Hypothalamus (tissue), 51 donors: ENCODE measurements at regions not wholly inside any gene's neighbourhood (a gene's known extent, or its start where the extent isn't known, plus 50 kb on each side); places are given as distances from the start of the nearest gene placed in this dataset.
"Not testable (repeated sequence)": the region's sequence is repeated elsewhere in the genome, so short reads cannot be mapped to it uniquely, and the experiment has no call there.

ENCODE experiments used
- DNase-seq, 51 donors: peaks; one replicate each; lab custom pipeline; 2025; lab: John Stamatoyannopoulos, UW

- no peak for DNase-seq
Observed at GRCh38 chr16:52386694-52387093, 160.2 kb downstream of the TOX3 start.

DNA sequence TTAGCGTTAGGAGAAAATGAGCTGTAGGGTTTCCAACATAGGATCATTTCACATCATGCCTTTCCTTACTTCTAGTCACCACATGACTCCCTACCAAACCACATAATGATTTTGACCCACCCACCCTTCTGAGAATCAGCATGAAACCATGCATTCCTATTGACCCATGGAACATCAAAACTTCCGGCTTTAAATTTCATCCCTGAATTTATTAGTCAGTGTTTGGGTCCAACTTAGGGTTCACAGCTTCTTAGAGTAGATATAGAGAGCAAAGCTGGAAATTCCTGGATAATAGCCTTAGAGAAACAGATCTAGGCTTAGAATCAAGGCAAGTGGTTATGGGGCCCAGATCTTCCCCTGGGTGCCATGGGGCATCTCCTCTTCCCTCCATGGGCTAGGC lies 162.6 kb downstream of the TOX3 start:
- no peak for DNase-seq

DNA sequence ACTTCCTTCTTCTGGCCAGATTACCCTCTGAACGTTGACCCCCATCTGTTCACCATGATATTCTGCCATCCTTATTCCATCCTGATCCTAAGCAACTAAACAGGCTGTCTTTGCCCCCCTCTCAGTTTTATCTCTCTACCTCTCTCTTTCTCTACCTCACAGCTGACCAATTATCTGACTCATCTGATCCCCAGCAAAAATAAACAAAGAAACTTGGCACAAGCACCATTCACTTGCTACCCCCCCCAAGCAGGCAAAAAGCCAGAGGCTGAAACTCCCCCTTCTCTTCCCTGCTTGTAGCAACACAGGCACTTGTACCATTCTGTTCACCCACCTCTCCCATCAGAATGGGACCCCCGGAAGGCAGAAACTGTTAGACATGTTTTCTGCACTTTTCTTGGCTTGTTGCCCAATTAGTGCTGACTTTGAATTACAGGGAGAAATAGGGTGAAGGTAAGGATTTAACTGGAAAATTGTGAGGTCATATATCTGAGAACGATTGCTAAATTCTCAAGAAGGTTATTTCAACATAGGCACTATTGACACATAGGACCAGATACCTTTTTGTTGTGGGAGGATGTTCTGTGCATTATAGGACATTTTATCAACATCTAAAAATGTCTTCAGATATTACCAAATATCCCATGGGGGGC lies 163.2 kb downstream of the TOX3 start:
- no peak for DNase-seq

- DNase-seq, result no peak
Observed at GRCh38 chr16:52383119-52383518, 163.8 kb downstream of the TOX3 start.

DNA sequence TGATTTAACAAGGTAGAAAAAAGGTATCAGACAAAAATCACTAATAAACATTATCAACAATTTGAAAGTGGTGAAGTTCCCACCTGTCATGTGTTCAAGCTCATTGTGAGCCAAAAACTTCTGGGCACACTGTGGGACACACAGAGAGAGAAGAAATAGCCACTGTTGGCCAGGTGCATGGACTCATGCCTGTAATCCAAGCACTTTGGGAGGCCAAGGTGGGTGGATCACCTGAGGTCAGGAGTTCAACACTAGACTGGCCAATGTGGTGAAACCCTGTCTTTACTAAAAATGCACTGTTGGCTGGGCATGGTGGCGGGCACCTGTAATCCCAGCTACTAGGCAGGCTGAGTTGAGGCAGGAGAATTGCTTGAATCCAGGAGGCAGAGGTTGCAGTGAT lies 167.4 kb downstream of the TOX3 start:
- no peak for DNase-seq

- no peak for DNase-seq
Observed at GRCh38 chr16:52376676-52377280, 170.2 kb downstream of the TOX3 start.

DNA sequence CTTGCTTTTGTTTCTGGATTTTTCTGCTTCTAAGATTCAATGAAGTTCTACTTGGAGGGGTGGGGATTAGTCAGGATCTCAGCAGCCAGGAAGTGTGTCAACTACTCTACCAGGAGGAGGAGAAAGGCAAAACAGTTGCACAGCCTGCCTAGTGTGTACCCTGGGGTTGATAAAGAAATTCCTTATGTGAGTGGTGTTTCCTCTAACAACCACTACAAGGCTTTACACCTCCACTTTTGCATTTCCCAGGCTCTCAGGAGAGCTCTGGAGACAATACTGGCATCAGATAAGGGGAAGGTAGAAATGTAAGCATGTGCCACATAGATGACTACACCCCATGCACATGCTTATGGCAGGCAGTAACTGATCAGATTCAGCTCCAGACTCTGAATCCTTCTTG lies 174.6 kb downstream of the TOX3 start:
- DNase-seq, result no peak

GRCh38 chr16:52368859-52369258 lies 178.1 kb downstream of the TOX3 start:
- DNase-seq, result no peak

DNA sequence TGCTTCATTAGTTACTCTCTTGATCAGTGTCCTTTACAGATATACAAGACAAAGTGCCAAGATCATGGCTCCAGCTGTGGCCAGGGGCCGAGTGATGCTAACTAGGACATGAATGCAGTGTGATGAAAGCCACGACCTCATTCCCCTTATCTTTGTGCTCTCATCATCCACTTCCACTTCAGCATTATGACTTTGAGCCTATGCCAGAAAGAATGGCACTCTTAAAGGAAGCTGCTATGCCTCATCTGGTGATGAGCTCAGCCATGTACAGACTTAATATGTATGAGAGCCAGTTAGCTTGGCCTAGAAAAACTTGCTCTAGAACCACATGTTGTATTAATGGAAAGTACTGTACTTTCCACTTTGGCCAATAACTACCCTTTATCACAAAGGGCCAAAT lies 179.1 kb downstream of the TOX3 start:
- DNase-seq, result no peak

- no peak for DNase-seq
Observed at GRCh38 chr16:52366983-52367382, 180.0 kb downstream of the TOX3 start.

- no peak for DNase-seq
Observed at GRCh38 chr16:52364500-52364899, 182.4 kb downstream of the TOX3 start.

DNA sequence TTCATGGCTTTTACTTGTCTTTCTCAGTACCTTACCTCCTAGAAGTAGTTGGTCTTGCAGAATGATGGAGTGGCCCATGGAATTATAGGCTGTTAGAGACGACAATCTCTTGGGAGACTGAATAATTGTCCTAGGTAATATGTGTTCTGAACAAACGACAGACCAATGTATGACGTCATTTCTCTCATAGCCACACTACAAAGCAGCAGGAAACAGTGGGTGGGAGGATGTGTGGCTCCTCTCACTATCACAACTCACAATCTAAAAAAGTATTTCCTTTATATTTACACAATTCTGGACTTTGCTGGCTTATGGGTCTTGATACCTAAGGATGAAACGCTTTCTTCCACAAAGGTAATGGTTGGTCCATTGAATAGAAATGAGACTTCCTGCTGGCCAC lies 183.9 kb downstream of the TOX3 start:
- no peak for DNase-seq

DNA sequence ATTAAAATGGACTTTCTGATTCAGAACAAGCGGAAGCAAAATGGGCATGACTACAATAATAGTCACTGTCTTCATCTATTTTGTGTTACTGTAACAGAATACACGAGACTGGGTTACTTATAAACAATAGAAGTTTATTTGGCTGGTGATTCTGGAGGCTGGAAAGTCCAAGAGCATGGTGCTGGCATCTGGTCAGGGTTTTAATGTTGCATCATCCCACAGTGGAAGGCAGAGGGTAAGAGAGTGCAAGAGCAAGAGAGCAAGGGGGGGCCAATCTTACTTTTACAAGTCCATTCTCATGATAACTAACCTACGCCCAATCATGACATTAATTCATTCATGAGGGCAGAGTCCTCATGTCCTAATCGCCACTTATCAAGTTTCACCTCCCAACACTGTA lies 189.2 kb downstream of the TOX3 start:
- no peak for DNase-seq

DNA sequence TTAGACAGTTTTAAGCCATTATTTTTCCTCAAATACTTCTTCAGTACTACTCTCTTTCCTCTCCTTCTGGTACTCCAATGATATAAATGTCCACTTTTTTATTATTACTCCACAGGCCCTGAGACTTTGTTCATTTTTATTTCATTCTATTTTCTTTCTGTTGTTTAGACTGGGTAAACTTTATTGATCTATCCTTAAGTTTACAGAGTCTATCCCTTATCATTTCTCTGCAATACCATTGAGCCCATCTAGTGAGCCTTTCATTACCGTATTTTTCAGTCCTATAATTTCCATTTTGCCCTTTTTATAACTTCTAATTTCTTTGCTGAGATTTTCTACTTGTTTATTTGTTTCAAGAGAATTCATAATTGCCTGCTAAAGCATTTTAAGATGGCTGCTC lies 193.7 kb downstream of the TOX3 start:
- DNase-seq, result no peak

- no peak for DNase-seq
Observed at GRCh38 chr16:52351451-52351850, 195.5 kb downstream of the TOX3 start.

- no peak for DNase-seq
Observed at GRCh38 chr16:52350031-52350642, 196.8 kb downstream of the TOX3 start.

GRCh38 chr16:52346709-52347108 lies 200.2 kb downstream of the TOX3 start:
- DNase-seq, result no peak

DNA sequence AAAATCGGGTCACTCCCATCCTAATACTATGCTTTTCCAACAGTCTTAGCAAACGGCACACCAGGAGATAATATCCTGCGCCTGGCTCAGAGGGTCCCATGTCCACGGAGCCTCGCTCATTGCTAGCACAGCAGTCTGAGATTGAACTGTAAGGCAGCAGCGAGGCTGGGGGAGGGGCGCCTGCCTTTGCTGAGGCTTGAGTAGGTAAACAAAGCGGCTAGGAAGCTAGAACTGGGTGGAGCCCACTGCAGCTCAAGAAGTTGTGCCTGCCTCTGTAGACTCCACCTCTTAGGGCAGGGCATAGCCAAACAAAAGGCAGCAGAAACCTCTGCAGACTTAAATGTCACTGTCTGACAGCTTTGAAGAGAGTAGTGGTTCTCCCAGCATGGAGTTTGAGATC lies 213.3 kb downstream of the TOX3 start:
- not testable (repeated sequence) for DNase-seq

GRCh38 chr16:52320930-52321439 lies 226.0 kb downstream of the TOX3 start:
- no peak for DNase-seq

GRCh38 chr16:52318302-52319009 lies 228.5 kb downstream of the TOX3 start:
- no peak for DNase-seq

GRCh38 chr16:52316241-52316640 lies 230.7 kb downstream of the TOX3 start:
- DNase-seq, result no peak

- no peak for DNase-seq
Observed at GRCh38 chr16:52312716-52313115, 234.2 kb downstream of the TOX3 start.
